Esophagus squamous epithelium (tissue), 5 donors: ENCODE measurements at regions not wholly inside any gene's neighbourhood (a gene's known extent, or its start where the extent isn't known, plus 50 kb on each side); places are given as distances from the start of the nearest gene placed in this dataset.

Experiments
- DNase-seq: peaks from one replicate; lab custom pipeline; 2025; lab: John Stamatoyannopoulos, UW
- H3K27ac ChIP-seq, 4 donors: fragments of 200-600 bp; sonication (generic); one replicate each; pipeline ENCODE4 v1.5.1; 2016 to 2019; ENCODE audit warnings: mild to moderate bottlenecking in 1 of 4
- H3K27me3 ChIP-seq, 4 donors: fragments of 200-600 bp; sonication (generic); 1 replicate in 3 of 4; 2 replicates in 1 of 4; pipeline versions ENCODE4 v1.5.1 to v1.6.0; 2017 to 2021; ENCODE audit warnings: antibody characterized with exemption in 1 of 4
- H3K36me3 ChIP-seq, 3 donors: fragments of 200-600 bp; sonication (generic); one replicate each; pipeline ENCODE4 v1.5.1; 2016 to 2019
- H3K4me1 ChIP-seq, 3 donors: fragments of 200-600 bp; sonication (generic); one replicate each; pipeline ENCODE4 v1.5.1; 2017 to 2019
- H3K4me3 ChIP-seq, 4 donors: fragments of 200-600 bp; sonication (generic); 1 replicate in 3 of 4; 2 replicates in 1 of 4; pipeline ENCODE4 v1.5.1; 2016 to 2019; ENCODE audit warnings: mild to moderate bottlenecking in 2 of 4, moderate library complexity in 1 of 4
- H3K9me3 ChIP-seq, 3 donors: fragments of 200-600 bp; sonication (generic); one replicate each; pipeline ENCODE4 v1.5.1; 2016 to 2019
- POLR2A ChIP-seq, 4 donors: fragments of 450-650 bp; IDR thresholded peaks; one replicate each; pipeline ENCODE4 v1.6.1; 2017; ENCODE audit warnings: antibody characterized with exemption in 4 of 4, mild to moderate bottlenecking in 4 of 4, moderate library complexity in 3 of 4
- WGBS, 2 donors: methylation state at CpG; one replicate each; pipeline ENCODE4 v1.1.5; 2018; 5-methylcytosine and 5-hydroxymethylcytosine counted together
- intact Hi-C: fragments of 100-400 bp; cut with DNase I; formaldehyde crosslinking; loops from one replicate; pipeline ENCODE4 v1.15.0; 2022
- TF ChIP-seq, protein P1 (sequence below), 6 experiments: fragments of 450-650 bp in 4 of 6; fragments of 200-600 bp in 2 of 6; sonication (generic) in 2 of 6; IDR thresholded peaks; one replicate each; pipeline ENCODE4 v1.5.1; 2016 to 2019; ENCODE audit warnings: antibody characterized with exemption in 6 of 6, mild to moderate bottlenecking in 4 of 6, moderate library complexity in 4 of 6
- donor health status: DM: yes; HTN: yes; CAD: no.

DNA sequence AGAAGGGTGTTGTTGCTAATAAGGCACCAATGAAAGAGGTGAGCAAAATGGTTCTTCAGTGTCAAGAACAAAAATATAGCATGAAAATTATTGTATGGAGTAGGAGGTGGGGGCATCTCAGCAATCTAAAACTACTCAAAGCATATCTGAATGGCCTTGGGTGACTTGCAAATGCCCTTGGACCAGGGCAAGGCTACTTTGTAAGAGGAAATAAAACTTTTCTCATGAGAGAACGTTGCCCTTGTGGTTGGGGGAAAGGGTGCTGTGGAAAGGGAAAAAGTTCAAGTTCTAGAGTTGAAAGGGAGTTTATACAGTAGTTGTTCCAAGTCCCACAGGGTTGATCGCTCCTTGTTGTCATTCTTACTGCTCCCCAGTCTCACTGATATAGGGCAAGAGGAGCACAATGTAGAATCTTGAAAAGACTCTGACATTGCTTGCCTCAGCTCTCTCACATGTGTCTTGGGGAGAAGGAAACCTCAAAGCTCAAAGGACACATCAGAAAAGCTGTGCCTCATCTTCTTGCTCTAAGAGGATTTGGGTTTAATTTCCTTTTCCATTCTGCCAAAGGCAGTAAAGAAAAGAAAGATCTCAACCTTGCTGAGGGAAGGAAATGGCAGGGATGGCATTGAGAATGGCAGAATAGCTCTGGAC lies 270.5 kb downstream of the DUSP6 start:
- 48 to 75% methylated on average over 2 of the region's 2 CpGs for WGBS, 2 donors
- TF ChIP-seq POLR2A (IDR thresholded peaks at IDR 0.05): no peak
- TF ChIP-seq, protein P1, sequence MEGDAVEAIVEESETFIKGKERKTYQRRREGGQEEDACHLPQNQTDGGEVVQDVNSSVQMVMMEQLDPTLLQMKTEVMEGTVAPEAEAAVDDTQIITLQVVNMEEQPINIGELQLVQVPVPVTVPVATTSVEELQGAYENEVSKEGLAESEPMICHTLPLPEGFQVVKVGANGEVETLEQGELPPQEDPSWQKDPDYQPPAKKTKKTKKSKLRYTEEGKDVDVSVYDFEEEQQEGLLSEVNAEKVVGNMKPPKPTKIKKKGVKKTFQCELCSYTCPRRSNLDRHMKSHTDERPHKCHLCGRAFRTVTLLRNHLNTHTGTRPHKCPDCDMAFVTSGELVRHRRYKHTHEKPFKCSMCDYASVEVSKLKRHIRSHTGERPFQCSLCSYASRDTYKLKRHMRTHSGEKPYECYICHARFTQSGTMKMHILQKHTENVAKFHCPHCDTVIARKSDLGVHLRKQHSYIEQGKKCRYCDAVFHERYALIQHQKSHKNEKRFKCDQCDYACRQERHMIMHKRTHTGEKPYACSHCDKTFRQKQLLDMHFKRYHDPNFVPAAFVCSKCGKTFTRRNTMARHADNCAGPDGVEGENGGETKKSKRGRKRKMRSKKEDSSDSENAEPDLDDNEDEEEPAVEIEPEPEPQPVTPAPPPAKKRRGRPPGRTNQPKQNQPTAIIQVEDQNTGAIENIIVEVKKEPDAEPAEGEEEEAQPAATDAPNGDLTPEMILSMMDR (IDR thresholded peaks at IDR 0.05): no peak
- H3K9me3 ChIP-seq: no peaks in the 10 kb centered on the region
- peaks cover 0 to 7% (median 0%) of the 10 kb centered on the region in 3 donors for H3K4me1 ChIP-seq
- no peak for DNase-seq
- intact Hi-C loops: no loop called here
- no peaks in the 10 kb centered on the region for H3K27me3 ChIP-seq
- H3K27ac ChIP-seq: no peak overlapping the region
- no peaks in the 10 kb centered on the region for H3K36me3 ChIP-seq
- H3K4me3 ChIP-seq: no peak overlapping the region

DNA sequence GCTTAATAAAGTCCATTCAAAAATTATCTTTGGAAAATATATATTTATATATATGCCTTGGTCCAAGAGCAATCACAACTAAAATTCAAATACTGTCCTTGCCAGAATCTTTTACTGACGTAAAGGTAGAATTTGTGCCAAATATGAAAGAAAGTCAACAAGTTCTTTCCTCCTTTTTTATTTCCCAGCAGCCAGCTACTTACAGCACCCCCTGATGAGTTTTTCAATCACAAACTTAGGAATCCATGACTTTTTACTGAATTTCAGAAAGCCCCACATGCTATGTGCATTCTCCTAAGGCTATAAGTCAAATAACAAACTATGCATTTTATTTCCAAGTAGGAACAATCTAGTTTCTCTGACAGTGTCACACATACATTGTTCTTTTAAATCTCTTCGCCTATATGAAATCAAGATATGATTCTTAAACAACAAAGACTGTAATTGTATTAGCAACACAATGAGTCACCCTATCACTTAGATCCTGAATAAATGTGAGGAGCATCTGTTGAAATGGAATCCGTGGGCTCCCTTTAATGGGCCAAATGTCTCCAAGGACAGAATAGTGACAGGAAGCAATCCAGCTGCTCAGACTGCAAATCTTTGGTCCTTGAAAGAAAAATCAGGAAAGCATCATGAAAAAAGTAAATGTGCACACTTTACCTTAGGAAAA lies 271.4 kb downstream of the DUSP6 start:
- no peaks in the 10 kb centered on the region for H3K36me3 ChIP-seq
- H3K4me1 ChIP-seq: no peaks in the 10 kb centered on the region
- intact Hi-C loops: no loop called here
- no peak overlapping the region for H3K4me3 ChIP-seq
- no peaks in the 10 kb centered on the region for H3K27me3 ChIP-seq
- 51 to 64% methylated on average over 3 of the region's 3 CpGs for WGBS, 2 donors
- H3K27ac ChIP-seq: no peak overlapping the region
- no peak for DNase-seq
- no peaks in the 10 kb centered on the region for H3K9me3 ChIP-seq
- TF ChIP-seq POLR2A (IDR thresholded peaks at IDR 0.05): no peak
- TF ChIP-seq, protein P1 (IDR thresholded peaks at IDR 0.05): no peak

DNA sequence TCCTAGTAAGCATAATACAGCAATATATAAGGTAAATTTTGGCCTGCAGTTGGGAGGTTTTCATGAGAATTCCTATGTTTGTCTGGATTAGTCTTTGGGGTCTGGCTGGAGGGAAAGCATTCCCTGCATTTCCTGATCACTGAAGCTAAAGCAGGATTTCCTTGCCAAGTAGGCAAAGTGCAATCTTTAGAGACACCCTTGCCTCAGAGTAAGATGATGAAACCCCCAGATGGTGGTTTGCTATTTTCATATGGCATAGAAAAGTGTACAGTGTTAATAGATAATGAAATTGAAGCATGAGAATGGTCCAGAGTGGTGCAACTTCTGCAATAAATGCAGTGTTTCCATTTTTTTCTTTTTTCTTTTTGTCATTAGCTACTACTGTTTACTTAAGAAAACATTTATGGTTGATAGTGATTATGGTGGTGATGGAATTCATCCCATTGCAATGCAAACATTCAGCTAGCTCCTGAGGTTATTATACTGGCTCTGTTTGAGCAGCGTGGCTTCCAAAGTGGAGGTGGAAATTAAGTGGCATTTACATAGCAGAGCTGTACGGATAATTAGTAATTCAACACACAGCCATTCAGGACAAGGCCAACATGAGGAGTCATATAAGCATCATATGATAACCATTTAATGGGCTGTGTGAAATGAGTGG lies 276.3 kb downstream of the DUSP6 start:
- Histone ChIP-seq H3K4me1 (no peaks in the 10 kb centered on the region), H3K27me3 (no peaks in the 10 kb centered on the region), H3K9me3 (no peaks in the 10 kb centered on the region), H3K4me3 (no peak overlapping the region), H3K27ac (no peak overlapping the region), H3K36me3 (no peaks in the 10 kb centered on the region)
- intact Hi-C loops: no loop called here
- TF ChIP-seq, protein P1 (IDR thresholded peaks at IDR 0.05): no peak
- 88 to 91% methylated on average over 2 of the region's 2 CpGs for WGBS, 2 donors
- no peak for DNase-seq

DNA sequence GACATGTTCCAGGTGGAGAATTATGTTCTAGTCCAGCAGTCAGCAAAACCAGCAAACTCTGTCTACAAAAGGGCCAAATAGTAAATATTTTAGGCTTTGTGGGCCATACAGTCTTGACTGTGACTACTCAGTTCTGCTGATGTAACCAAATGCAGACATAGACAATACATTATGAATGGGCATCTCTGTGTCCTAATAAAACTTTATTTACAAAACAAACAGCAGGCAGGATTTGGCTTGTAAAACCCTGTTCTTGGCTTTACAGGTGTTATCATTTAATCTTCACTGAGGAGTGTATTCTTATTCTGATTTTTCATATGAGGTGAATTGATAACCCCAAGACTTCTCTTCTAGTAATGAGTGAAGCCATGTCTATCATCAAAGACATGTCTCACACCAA lies 278.6 kb downstream of the DUSP6 start:
- intact Hi-C loops: no loop called here
- Histone ChIP-seq H3K4me1 (no peaks in the 10 kb centered on the region), H3K4me3 (no peak overlapping the region), H3K36me3 (no peaks in the 10 kb centered on the region), H3K9me3 (no peaks in the 10 kb centered on the region), H3K27ac (no peak overlapping the region), H3K27me3 (no peaks in the 10 kb centered on the region)
- DNase-seq: no peak
- TF ChIP-seq, protein P1 (IDR thresholded peaks at IDR 0.05): no peak
- TF ChIP-seq POLR2A (IDR thresholded peaks at IDR 0.05): no peak

DNA sequence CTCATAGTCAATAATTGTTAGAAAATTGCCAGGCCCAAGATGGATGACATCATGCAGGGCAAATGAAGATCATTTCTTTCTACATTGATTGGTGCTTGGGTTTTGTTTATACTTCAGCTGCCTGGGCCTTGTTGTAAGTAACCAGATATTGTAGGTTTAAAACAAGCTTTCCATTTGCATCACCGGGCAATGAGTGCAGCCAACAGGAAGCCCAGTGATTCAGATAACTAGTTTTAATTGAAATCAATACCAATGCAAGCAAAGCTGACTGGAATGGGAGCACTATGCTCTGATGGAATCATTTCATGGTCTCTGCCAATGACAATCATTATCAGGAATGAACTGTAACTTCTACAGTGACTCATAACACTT lies 279.3 kb downstream of the DUSP6 start:
- Histone ChIP-seq H3K27me3 (no peaks in the 10 kb centered on the region), H3K4me3 (no peak overlapping the region), H3K27ac (no peak overlapping the region), H3K9me3 (no peaks in the 10 kb centered on the region), H3K4me1 (no peaks in the 10 kb centered on the region), H3K36me3 (no peaks in the 10 kb centered on the region)
- TF ChIP-seq, protein P1 (IDR thresholded peaks at IDR 0.05): no peak
- TF ChIP-seq POLR2A (IDR thresholded peaks at IDR 0.05): no peak
- DNase-seq: no peak
- WGBS, 2 donors: 57 to 67% methylated on average over 1 of the region's 1 CpG
- intact Hi-C loops: no loop called here
